ENCODE measurements at regions not wholly inside any gene's neighbourhood (a gene's known extent, or its start where the extent isn't known, plus 50 kb on each side); places are given as distances from the start of the nearest gene placed in this dataset.

GRCh38 chr2:10202131-10202665, 79.7 kb downstream of the RRM2 start:
- no peak for DNase-seq

DNA sequence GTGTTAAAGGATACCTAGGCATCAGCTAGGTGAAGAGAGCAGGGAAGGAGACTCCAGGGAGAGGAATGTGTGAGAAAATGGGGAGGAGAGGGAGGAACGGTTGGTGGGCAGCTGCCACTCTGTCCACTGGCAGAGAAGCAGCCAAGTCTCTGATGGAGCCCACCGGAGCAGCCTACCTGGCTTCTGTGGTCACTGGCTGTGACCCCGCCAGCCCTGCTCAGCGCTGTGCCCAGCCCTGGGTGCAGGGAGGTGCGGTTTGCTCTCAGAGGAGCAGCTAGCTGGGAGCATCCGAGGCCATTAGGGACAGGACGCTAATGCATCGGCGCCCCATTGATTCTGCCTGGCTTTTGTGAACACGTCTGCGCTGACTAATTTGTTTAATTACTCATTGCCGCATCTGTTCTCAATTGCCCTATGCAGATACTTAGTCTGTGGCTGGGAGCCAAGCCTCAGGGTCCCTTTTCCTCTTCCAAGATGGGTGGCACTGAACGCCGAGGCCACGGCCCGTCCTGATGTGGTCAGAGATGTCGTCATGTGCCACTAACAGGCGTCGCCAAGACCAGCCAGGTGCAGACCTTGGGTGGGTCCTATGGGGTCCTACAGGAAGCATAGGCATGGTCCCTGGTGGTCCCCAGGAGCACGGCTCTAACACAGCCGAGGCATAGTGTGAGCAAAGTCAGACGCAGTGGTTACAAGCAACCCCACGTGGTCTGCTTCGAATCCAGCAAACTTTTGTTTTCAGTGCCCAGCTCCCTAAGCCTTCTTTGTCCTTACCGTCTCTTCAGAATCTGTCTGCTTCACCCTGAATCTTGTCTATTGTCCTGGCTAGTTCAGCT, 82.0 kb downstream of the RRM2 start:
- no peak for DNase-seq

DNA sequence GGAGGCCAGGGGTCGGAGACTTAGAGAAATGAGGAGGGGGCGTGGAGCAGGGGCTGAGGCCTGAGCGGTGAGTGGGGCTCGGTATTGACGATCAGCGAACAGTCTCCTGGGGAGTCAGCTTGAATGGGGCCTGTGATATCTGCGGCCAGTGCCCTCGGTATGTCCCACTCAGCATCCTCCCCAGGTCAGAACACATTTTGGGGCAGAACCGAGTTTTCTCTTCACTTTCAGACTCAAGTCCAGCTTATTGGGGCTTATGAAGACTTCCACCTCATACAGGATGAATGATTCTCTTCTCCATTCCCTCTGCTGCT, 82.6 kb downstream of the RRM2 start:
- DNase-seq: no peak

- no peak for DNase-seq
Measured at GRCh38 chr2:10208736-10209135, 86.2 kb downstream of the RRM2 start.

- DNase-seq: no peak
Measured at GRCh38 chr2:10209406-10209935, 86.9 kb downstream of the RRM2 start.

- DNase-seq: no peak
Measured at GRCh38 chr2:10210336-10210735, 87.8 kb downstream of the RRM2 start.

DNA sequence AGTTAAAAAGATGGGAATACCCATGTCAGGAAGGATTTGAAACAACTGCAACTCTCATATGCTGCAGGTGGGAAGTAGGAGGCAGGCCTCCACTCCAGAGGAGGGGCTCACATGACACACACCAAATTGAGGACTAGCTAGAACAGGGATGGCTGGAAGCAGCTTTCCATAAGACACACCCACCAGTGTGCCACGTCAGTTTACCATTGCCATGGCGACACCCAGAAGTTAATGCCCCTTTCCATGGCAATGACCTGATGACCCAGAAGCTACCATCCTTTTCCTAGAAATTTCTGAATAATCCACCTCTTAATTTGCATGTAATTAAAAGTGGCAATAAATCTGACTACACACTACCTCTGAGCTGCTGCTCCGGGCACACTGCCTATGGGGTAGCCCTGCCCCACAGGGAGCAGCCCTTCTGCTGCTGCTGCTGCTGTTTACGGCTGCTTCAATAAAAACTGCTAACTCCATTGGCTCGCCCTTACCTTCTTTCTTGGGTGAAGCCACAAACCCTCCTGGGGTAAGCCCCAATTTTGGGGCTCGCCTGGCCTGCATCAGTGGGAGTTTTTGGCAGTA, 89.4 kb downstream of the RRM2 start:
- no peak for DNase-seq

DNA sequence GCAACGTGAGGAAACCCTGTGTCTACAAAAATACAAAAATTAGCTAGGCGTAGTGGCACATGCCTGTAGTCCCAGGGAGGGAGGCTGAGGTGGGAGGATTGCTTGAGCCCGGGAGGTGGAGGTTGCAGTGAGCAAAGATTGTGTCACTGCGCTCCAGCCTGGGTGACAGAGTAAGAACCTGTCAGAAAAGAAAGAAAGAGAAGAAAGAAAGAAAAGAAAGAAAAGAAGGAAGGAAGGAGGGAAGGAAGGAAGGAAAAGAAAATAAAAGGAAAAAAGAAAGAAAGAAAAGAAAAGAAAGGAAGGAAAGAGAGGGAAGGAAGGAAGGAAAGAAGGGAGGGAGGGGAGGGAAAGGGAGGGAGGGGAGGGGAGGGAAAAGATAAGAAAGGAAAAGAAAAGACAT, 89.9 kb upstream of the HPCAL1 start:
- no peak for DNase-seq

GRCh38 chr2:10214179-10214578, 88.5 kb upstream of the HPCAL1 start:
- DNase-seq: no peak

DNA sequence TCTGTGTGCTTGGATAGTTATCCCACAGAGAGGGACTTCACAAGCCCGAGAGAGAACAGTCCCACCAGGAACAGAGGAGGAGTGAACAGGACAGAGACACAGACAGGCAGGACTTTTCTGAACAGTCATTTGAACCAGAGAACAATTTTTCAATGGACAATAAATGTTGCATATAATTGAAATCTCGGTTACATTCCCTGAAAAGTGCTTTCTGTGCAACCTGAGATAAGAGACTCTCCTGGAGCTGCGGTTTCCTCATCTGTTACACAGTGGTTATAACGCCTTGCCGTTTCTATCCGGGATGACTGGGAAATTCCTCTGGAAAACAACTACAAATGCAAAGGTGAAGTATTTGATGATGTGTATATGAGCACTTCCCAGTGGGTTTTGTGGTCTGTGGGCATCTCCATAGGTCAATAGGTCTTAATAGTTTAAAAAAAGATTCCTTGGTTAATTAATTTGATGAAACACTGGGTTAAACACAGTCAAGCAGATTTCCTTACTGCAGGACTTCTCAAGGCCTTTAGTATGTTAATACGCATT, 87.2 kb upstream of the HPCAL1 start:
- no peak for DNase-seq

DNA sequence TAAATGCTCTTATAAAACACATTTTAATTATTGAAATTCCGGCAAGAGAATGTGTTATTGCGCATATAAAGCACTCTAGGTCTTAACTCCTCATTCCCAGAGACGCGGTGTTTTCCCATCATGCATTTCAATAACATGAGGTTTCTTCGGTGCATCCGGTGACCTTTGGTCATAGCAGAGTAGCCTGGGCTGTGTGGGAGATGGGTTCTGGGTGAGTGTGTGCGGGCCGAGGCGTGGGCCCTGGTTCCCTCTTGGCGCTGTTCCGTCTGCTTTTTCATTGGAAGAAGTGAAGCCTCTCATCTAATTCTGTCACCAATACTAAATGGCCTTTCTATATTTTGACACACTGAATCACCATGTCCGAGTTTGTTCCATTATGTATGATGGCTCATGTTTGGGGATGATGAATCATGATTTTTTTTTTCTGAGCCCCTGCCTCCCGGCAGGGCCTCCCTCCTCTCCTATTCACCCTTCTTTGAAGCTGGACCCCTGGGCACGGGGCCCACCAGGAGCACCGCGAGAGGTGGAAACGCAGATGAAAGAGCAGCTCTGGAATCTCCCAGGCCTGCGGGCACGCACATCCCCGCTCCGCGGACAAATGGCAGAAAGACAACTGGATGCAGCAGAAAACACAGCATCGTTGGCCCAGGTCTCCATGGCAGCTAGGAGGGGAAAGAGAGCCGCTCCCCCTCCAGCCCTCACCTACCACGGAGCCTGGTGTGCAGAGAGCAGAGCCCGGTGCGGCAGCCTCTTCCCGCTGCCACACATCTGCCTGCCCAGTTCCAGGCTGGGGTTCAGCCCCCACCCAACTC, 85.8 kb upstream of the HPCAL1 start:
- DNase-seq: no peak

GRCh38 chr2:10217489-10218435, 84.9 kb upstream of the HPCAL1 start:
- no peak for DNase-seq

- DNase-seq: no peak
Measured at GRCh38 chr2:10220045-10220901, 82.4 kb upstream of the HPCAL1 start.

- DNase-seq: peak; percentile 33
Measured at GRCh38 chr2:10220902-10221391, 81.8 kb upstream of the HPCAL1 start.

GRCh38 chr2:10221443-10221842, 81.3 kb upstream of the HPCAL1 start:
- no peak for DNase-seq

- no peak for DNase-seq
Measured at GRCh38 chr2:10221976-10222870, 80.5 kb upstream of the HPCAL1 start.

DNA sequence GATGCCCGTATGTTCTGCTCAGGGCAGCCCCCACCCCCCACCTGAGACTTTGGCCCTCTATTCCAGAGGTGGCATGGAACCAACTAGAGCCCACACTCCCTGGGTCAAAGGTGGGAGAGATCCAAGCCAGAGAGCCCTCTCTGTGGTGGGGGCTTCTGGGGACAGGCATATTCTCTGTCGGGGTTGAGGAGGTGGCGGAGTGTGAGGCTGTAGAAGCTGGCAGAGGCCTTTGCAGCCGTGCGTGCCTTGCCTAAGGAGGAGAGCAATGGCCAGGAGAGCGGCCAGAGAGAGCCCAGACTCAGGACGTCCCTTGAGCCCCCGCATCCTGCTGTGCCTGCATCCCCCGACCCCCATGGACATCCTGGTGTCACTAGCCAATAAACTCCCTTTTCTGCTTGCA, 79.2 kb upstream of the HPCAL1 start:
- DNase-seq: no peak

DNA sequence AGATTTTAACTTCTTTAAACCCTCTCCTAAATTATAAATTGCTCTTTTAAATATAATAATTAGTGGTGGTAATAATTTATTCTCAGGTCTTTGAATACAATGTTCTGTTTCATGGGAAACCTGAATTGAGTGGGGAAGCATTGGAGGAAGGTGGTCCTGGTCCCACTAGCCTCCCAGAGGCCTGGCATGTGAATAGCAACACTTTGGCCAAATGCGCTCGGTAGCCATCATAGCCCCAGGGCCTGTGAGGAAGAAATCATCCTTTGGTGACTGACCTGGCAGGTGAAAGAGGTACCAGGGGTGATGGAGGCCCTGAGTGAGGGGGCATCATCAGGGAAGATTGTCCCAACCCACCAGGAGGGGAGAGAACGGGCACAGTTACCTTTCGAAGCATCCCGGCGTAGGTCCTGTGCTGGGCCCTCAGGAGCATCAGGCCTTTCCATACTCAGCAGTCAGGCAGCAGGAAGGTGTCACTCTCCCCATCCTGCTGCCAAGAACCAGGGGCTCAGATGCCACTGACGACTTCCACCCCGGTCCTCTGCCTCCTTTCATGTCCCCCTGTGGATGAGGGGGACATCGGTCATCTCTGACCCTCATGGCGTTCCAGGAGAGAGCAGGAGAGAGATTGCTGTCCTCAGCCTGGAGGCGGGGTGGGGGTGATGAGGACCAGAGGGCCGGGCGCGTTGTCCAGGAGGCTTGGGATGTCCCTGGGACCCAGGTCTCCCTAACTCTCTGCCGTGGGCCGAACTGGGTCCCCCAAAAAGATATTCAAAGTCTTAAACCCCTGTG, 78.6 kb upstream of the HPCAL1 start:
- no peak for DNase-seq

- no peak for DNase-seq
Measured at GRCh38 chr2:10224734-10225133, 78.0 kb upstream of the HPCAL1 start.
